ENCODE measurements at regions not wholly inside any gene's neighbourhood (a gene's known extent, or its start where the extent isn't known, plus 50 kb on each side); places are given as distances from the start of the nearest gene placed in this dataset.
"Not testable (repeated sequence)": the region's sequence is repeated elsewhere in the genome, so short reads cannot be mapped to it uniquely, and the experiment has no call there.

GRCh38 chr14:76282581-76282980, 93.4 kb upstream of the ESRRB start:
- intact Hi-C loops (cut with DNase I), result no loop called here
- Histone ChIP-seq H3K27me3 (ENCODE audit: control insufficient read depth, insufficient read depth) (no peaks in the 10 kb centered on the region), H3K4me1 (ENCODE audit: control insufficient read depth, insufficient read depth, low read length) (no peaks in the 10 kb centered on the region), H3K4me3 (ENCODE audit: low read length) (no peak overlapping the region), H3K27ac (ENCODE audit: low read length) (no peak overlapping the region), H3K9me3 (ENCODE audit: control insufficient read depth, low read length) (no peaks in the 10 kb centered on the region)
- DNase-seq, result no peak
- WGBS, result 44% methylated on average over 2 of the region's 2 CpGs
- ATAC-seq, result no peak

GRCh38 chr14:76287063-76287462, 88.9 kb upstream of the ESRRB start:
- no peak for ATAC-seq
- Histone ChIP-seq H3K4me1 (ENCODE audit: control insufficient read depth, insufficient read depth, low read length) (no peaks in the 10 kb centered on the region), H3K9me3 (ENCODE audit: control insufficient read depth, low read length) (no peaks in the 10 kb centered on the region), H3K4me3 (ENCODE audit: low read length) (no peak overlapping the region), H3K27me3 (ENCODE audit: control insufficient read depth, insufficient read depth) (no peaks in the 10 kb centered on the region), H3K27ac (ENCODE audit: low read length) (no peak overlapping the region)
- 92% methylated on average over 1 of the region's 1 CpG for WGBS
- DNase-seq, result no peak
- intact Hi-C loops (cut with DNase I), result no loop called here

GRCh38 chr14:76289276-76289675, 86.7 kb upstream of the ESRRB start:
- intact Hi-C loops (cut with DNase I), result no loop called here
- Histone ChIP-seq H3K27ac (ENCODE audit: low read length) (no peak overlapping the region), H3K9me3 (ENCODE audit: control insufficient read depth, low read length) (no peaks in the 10 kb centered on the region), H3K27me3 (ENCODE audit: control insufficient read depth, insufficient read depth) (no peaks in the 10 kb centered on the region), H3K4me1 (ENCODE audit: control insufficient read depth, insufficient read depth, low read length) (no peaks in the 10 kb centered on the region), H3K4me3 (ENCODE audit: low read length) (no peak overlapping the region)
- ATAC-seq, result no peak
- 84% methylated on average over 4 of the region's 4 CpGs for WGBS
- DNase-seq, result no peak

- Histone ChIP-seq H3K27me3 (ENCODE audit: control insufficient read depth, insufficient read depth) (no peaks in the 10 kb centered on the region), H3K4me3 (ENCODE audit: low read length) (no peak overlapping the region), H3K27ac (ENCODE audit: low read length) (no peak overlapping the region), H3K9me3 (ENCODE audit: control insufficient read depth, low read length) (no peaks in the 10 kb centered on the region), H3K4me1 (ENCODE audit: control insufficient read depth, insufficient read depth, low read length) (no peaks in the 10 kb centered on the region)
- DNase-seq (no peak), ATAC-seq (no peak)
- WGBS, result 88% methylated on average over 10 of the region's 10 CpGs
- intact Hi-C loops (cut with DNase I), result no loop called here
These were observed 83.4 kb upstream of the ESRRB start for GRCh38 chr14:76292561-76292960.

- DNase-seq, result no peak
- intact Hi-C loops (cut with DNase I), result no loop called here
- no peak overlapping the region for H3K27ac ChIP-seq (ENCODE audit: low read length)
- WGBS, result 87% methylated on average over 3 of the region's 3 CpGs
- no peaks in the 10 kb centered on the region for H3K27me3 ChIP-seq (ENCODE audit: control insufficient read depth, insufficient read depth)
- ATAC-seq, result no peak
- no peaks in the 10 kb centered on the region for H3K9me3 ChIP-seq (ENCODE audit: control insufficient read depth, low read length)
- no peak overlapping the region for H3K4me3 ChIP-seq (ENCODE audit: low read length)
- no peaks in the 10 kb centered on the region for H3K4me1 ChIP-seq (ENCODE audit: control insufficient read depth, insufficient read depth, low read length)
These were observed 82.7 kb upstream of the ESRRB start for GRCh38 chr14:76293221-76293620.

GRCh38 chr14:76293923-76294322, 82.0 kb upstream of the ESRRB start:
- Histone ChIP-seq H3K4me1 (ENCODE audit: control insufficient read depth, insufficient read depth, low read length) (no peaks in the 10 kb centered on the region), H3K9me3 (ENCODE audit: control insufficient read depth, low read length) (no peaks in the 10 kb centered on the region), H3K27ac (ENCODE audit: low read length) (no peak overlapping the region), H3K4me3 (ENCODE audit: low read length) (no peak overlapping the region), H3K27me3 (ENCODE audit: control insufficient read depth, insufficient read depth) (no peaks in the 10 kb centered on the region)
- intact Hi-C loops (cut with DNase I), result no loop called here
- 62% methylated on average over 3 of the region's 3 CpGs for WGBS
- DNase-seq (no peak), ATAC-seq (no peak)

GRCh38 chr14:76294876-76295275, 81.1 kb upstream of the ESRRB start:
- no peak for ATAC-seq
- Histone ChIP-seq H3K9me3 (ENCODE audit: control insufficient read depth, low read length) (no peaks in the 10 kb centered on the region), H3K4me1 (ENCODE audit: control insufficient read depth, insufficient read depth, low read length) (no peaks in the 10 kb centered on the region), H3K27ac (ENCODE audit: low read length) (no peak overlapping the region), H3K27me3 (ENCODE audit: control insufficient read depth, insufficient read depth) (no peaks in the 10 kb centered on the region), H3K4me3 (ENCODE audit: low read length) (no peak overlapping the region)
- DNase-seq, result no peak
- WGBS, result 88% methylated on average over 3 of the region's 3 CpGs
- intact Hi-C loops (cut with DNase I), result no loop called here

GRCh38 chr14:76298896-76299295, 77.0 kb upstream of the ESRRB start:
- DNase-seq (no peak), ATAC-seq (no peak)
- intact Hi-C loops (cut with DNase I), result no loop called here
- H3K27ac ChIP-seq (ENCODE audit: low read length), result no peak overlapping the region
- WGBS, result 93% methylated on average over 5 of the region's 5 CpGs
- H3K27me3 ChIP-seq (ENCODE audit: control insufficient read depth, insufficient read depth), result no peaks in the 10 kb centered on the region
- no peak overlapping the region for H3K4me3 ChIP-seq (ENCODE audit: low read length)
- no peaks in the 10 kb centered on the region for H3K9me3 ChIP-seq (ENCODE audit: control insufficient read depth, low read length)
- no peaks in the 10 kb centered on the region for H3K4me1 ChIP-seq (ENCODE audit: control insufficient read depth, insufficient read depth, low read length)

GRCh38 chr14:76303188-76303587, 72.7 kb upstream of the ESRRB start:
- H3K4me3 ChIP-seq (ENCODE audit: low read length); ATAC-seq; H3K4me1 ChIP-seq (ENCODE audit: control insufficient read depth, insufficient read depth, low read length); DNase-seq; H3K27me3 ChIP-seq (ENCODE audit: control insufficient read depth, insufficient read depth); H3K27ac ChIP-seq (ENCODE audit: low read length); H3K9me3 ChIP-seq (ENCODE audit: control insufficient read depth, low read length); intact Hi-C loops (cut with DNase I): not testable (repeated sequence)
- WGBS, result 79% methylated on average over 7 of the region's 7 CpGs

- ATAC-seq (no peak), DNase-seq (no peak)
- intact Hi-C loops (cut with DNase I), result no loop called here
- no peak overlapping the region for H3K27ac ChIP-seq (ENCODE audit: low read length)
- H3K4me1 ChIP-seq (ENCODE audit: control insufficient read depth, insufficient read depth, low read length), result no peaks in the 10 kb centered on the region
- no peaks in the 10 kb centered on the region for H3K27me3 ChIP-seq (ENCODE audit: control insufficient read depth, insufficient read depth)
- 85% methylated on average over 7 of the region's 7 CpGs for WGBS
- no peaks in the 10 kb centered on the region for H3K9me3 ChIP-seq (ENCODE audit: control insufficient read depth, low read length)
- no peak overlapping the region for H3K4me3 ChIP-seq (ENCODE audit: low read length)
These were observed 71.2 kb upstream of the ESRRB start for GRCh38 chr14:76304536-76305267.

GRCh38 chr14:76305268-76305826, 70.6 kb upstream of the ESRRB start:
- Histone ChIP-seq H3K9me3 (ENCODE audit: control insufficient read depth, low read length) (no peaks in the 10 kb centered on the region), H3K27ac (ENCODE audit: low read length) (no peak overlapping the region), H3K4me3 (ENCODE audit: low read length) (no peak overlapping the region), H3K27me3 (ENCODE audit: control insufficient read depth, insufficient read depth) (no peaks in the 10 kb centered on the region), H3K4me1 (ENCODE audit: control insufficient read depth, insufficient read depth, low read length) (no peaks in the 10 kb centered on the region)
- no peak for ATAC-seq
- intact Hi-C loops (cut with DNase I), result no loop called here
- 66% methylated on average over 11 of the region's 11 CpGs for WGBS
- DNase-seq, result no peak

- WGBS, result 88% methylated on average over 12 of the region's 12 CpGs
- H3K4me3 ChIP-seq (ENCODE audit: low read length), result no peak overlapping the region
- no peak for ATAC-seq
These were observed 69.8 kb upstream of the ESRRB start for GRCh38 chr14:76306131-76306530.

More at GRCh38 chr14:76306131-76306530, 69.8 kb upstream of the ESRRB start:
- Histone ChIP-seq H3K9me3 (ENCODE audit: control insufficient read depth, low read length) (no peaks in the 10 kb centered on the region), H3K27me3 (ENCODE audit: control insufficient read depth, insufficient read depth) (no peaks in the 10 kb centered on the region), H3K4me1 (ENCODE audit: control insufficient read depth, insufficient read depth, low read length) (no peaks in the 10 kb centered on the region), H3K27ac (ENCODE audit: low read length) (no peak overlapping the region)
- intact Hi-C loops (cut with DNase I), result no loop called here
- no peak for DNase-seq

Data from right cardiac atrium (tissue), 5 donors.